ENCODE measurements at regions not wholly inside any gene's neighbourhood (a gene's known extent, or its start where the extent isn't known, plus 50 kb on each side); places are given as distances from the start of the nearest gene placed in this dataset.

DNA sequence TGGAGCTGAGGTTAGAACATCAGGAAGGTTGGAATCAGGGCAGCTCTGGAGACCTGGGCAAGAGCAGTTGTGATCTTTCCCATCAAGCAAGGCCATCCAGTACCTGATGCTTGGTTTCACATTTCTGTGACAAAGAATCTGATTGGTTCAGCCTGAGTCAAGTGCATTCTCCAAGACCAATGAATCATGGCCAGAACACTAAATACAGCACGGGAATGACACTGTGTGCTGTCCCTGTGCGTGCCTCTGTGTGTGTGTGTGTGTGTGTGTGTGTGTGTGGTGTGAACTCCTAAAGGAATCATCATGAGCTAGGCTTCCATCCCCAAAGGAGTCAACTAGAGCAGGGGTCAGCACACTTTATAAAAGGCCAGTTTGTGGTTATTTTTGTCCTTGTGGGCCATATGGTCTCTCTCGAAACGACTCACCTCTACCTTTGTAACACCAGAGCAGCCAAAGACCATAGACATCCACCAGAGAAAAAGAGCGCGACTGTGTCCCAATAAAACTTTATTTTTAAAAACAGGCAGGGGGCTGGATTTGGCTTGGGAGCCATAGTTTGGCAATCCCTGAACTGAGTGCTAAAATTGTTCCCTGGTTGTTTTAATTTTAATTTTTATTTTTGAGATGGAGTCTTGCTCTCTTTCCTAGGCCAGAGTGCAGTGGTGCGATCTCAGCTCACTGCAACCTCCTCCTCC is 99.7 kb downstream of the INHBB start (continued):
- TF ChIP-seq, protein P1, sequence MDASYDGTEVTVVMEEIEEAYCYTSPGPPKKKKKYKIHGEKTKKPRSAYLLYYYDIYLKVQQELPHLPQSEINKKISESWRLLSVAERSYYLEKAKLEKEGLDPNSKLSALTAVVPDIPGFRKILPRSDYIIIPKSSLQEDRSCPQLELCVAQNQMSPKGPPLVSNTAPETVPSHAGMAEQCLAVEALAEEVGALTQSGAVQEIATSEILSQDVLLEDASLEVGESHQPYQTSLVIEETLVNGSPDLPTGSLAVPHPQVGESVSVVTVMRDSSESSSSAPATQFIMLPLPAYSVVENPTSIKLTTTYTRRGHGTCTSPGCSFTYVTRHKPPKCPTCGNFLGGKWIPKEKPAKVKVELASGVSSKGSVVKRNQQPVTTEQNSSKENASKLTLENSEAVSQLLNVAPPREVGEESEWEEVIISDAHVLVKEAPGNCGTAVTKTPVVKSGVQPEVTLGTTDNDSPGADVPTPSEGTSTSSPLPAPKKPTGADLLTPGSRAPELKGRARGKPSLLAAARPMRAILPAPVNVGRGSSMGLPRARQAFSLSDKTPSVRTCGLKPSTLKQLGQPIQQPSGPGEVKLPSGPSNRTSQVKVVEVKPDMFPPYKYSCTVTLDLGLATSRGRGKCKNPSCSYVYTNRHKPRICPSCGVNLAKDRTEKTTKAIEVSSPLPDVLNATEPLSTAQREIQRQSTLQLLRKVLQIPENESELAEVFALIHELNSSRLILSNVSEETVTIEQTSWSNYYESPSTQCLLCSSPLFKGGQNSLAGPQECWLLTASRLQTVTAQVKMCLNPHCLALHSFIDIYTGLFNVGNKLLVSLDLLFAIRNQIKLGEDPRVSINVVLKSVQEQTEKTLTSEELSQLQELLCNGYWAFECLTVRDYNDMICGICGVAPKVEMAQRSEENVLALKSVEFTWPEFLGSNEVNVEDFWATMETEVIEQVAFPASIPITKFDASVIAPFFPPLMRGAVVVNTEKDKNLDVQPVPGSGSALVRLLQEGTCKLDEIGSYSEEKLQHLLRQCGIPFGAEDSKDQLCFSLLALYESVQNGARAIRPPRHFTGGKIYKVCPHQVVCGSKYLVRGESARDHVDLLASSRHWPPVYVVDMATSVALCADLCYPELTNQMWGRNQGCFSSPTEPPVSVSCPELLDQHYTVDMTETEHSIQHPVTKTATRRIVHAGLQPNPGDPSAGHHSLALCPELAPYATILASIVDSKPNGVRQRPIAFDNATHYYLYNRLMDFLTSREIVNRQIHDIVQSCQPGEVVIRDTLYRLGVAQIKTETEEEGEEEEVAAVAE (CRISPR knock-in tag; IDR thresholded peaks at IDR 0.05; ENCODE audit: borderline replicate concordance) = peak; percentile 94
- TF ChIP-seq, protein P2, sequence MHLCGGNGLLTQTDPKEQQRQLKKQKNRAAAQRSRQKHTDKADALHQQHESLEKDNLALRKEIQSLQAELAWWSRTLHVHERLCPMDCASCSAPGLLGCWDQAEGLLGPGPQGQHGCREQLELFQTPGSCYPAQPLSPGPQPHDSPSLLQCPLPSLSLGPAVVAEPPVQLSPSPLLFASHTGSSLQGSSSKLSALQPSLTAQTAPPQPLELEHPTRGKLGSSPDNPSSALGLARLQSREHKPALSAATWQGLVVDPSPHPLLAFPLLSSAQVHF (CRISPR knock-in tag; IDR thresholded peaks at IDR 0.05) = no peak
- 0 out of 2 replicates have a peak, but pooled peaks have one; percentile 8 for TF ChIP-seq ZNF644 (CRISPR knock-in tag; IDR thresholded peaks at IDR 0.05; ENCODE audit: low read depth)
- peak; percentile 20; the same call in 1 of the 2 replicates for TF ChIP-seq BHLHE40 (IDR thresholded peaks at IDR 0.05; ENCODE audit: low read length)
- TF ChIP-seq KMT2A (CRISPR knock-in tag; IDR thresholded peaks at IDR 0.05) = no peak
- TF ChIP-seq ZNF616 (CRISPR knock-in tag; IDR thresholded peaks at IDR 0.05; ENCODE audit: low read depth) = no peak
- peak; percentile 30; the same call in 1 of the 2 replicates for TF ChIP-seq NFYB (CRISPR knock-in tag; IDR thresholded peaks at IDR 0.05)
- TF ChIP-seq NFYC (CRISPR knock-in tag; IDR thresholded peaks at IDR 0.05) = peak; percentile 69
- no peak for TF ChIP-seq NFATC3 (CRISPR knock-in tag; IDR thresholded peaks at IDR 0.05)
